GM12878 (cell line): ENCODE measurements at regions not wholly inside any gene's neighbourhood (a gene's known extent, or its start where the extent isn't known, plus 50 kb on each side); places are given as distances from the start of the nearest gene placed in this dataset.

ENCODE experiments used
- ATAC-seq: fragments of 200-7000 bp; cut with Tn5 transposase; 3 replicates; pipeline ENCODE4 v1.9.1; 2020; ENCODE audit warnings: mild to moderate bottlenecking, moderate library complexity
- BruUV-seq: library from RNA; stranded (reverse); fragments of 400-500 nt; replicated peaks from 2 replicates; lab custom pipeline; 2021; lab: Mats Ljungman, UMichigan
- CTCF ChIA-PET: fragments of 300-600 bp; sonication (Branson Sonifier 250); formaldehyde crosslinking; extraction: SDS; loops from one replicate; lab custom pipeline; 2021; ENCODE audit warnings: inconsistent platforms; lab: Yijun Ruan, JAX
- POLR2A ChIA-PET: fragments of 350-600 bp; formaldehyde crosslinking; extraction: SDS; loops from one replicate; lab custom pipeline; 2021; ENCODE audit warnings: inconsistent platforms; lab: Charles Lee
- RAD21 ChIA-PET: fragments of 300-600 bp; sonication (Branson Sonifier 250); formaldehyde crosslinking; loops from one replicate; lab custom pipeline; 2023; ENCODE audit warnings: antibody characterized with exemption; ENCODE audit not compliant: unreplicated experiment; lab: Charles Lee
- SMC1A ChIA-PET: fragments of 300-600 bp; sonication (Branson Sonifier 250); formaldehyde crosslinking; loops from one replicate; lab custom pipeline; 2023; ENCODE audit not compliant: unreplicated experiment, uncharacterized antibody; lab: Charles Lee
- DNase-seq: peaks from one replicate; pipeline ENCODE4 v3.0.0-alpha.2; 2011; ENCODE audit warnings: low read depth, low spot score
- FAIRE-seq: peaks from 3 replicates; lab custom pipeline; 2011; peaks lifted over from hg19 to GRCh38; lab: Jason Lieb, UNC
- H2AFZ ChIP-seq: 2 replicates; pipeline ENCODE4 v1.6.0; 2011; ENCODE audit warnings: low read depth, low read length, control low read depth; ENCODE audit not compliant: control insufficient read depth
- H3K27ac ChIP-seq: 2 replicates; pipeline ENCODE4 v1.5.1; 2011; ENCODE audit warnings: control low read depth; ENCODE audit not compliant: control insufficient read depth, insufficient read depth
- H3K27me3 ChIP-seq, 2 experiments: replicated peaks in 1 of 2; 2 replicates each; pipeline versions ENCODE4 v1.6.0 to v1.6.1; 2011; ENCODE audit warnings: low read length in 1 of 2; ENCODE audit not compliant: control insufficient read depth in 2 of 2, insufficient read depth in 2 of 2
- H3K36me3 ChIP-seq, 2 experiments: 2 replicates each; pipeline ENCODE4 v1.5.1; 2011; ENCODE audit warnings: low read length in 1 of 2; ENCODE audit not compliant: control insufficient read depth in 2 of 2, insufficient read depth in 2 of 2
- H3K4me1 ChIP-seq: 2 replicates; pipeline ENCODE4 v1.6.1; 2011; ENCODE audit warnings: mild to moderate bottlenecking, low read length, moderate library complexity, mixed read lengths; ENCODE audit not compliant: control insufficient read depth, insufficient read depth
- H3K4me2 ChIP-seq: 2 replicates; pipeline ENCODE4 v1.6.0; 2011; ENCODE audit warnings: control low read depth; ENCODE audit not compliant: control insufficient read depth, insufficient read depth
- H3K4me3 ChIP-seq: fragments of 200-600 bp; sonication (generic); 2 replicates; pipeline ENCODE4 v1.5.1; 2016
- H3K79me2 ChIP-seq: 2 replicates; pipeline ENCODE4 v1.6.0; 2011; ENCODE audit warnings: low read length; ENCODE audit not compliant: control insufficient read depth, insufficient read depth
- H3K9ac ChIP-seq: 2 replicates; pipeline ENCODE4 v1.8.0; 2011; ENCODE audit warnings: low read length, control low read depth, mixed read lengths; ENCODE audit not compliant: control insufficient read depth, insufficient read depth
- H3K9me3 ChIP-seq: replicated peaks from 3 replicates; pipeline ENCODE4 v1.5.1; 2011; ENCODE audit warnings: mild to moderate bottlenecking, low read length; ENCODE audit not compliant: control insufficient read depth, insufficient read depth
- H4K20me1 ChIP-seq: 2 replicates; pipeline ENCODE4 v1.6.0; 2011; ENCODE audit not compliant: control insufficient read depth, insufficient read depth
- HCFC1 ChIP-seq: fragments of 150-350 bp; IDR thresholded peaks from 2 replicates; pipeline ENCODE4 v1.6.1; 2014; ENCODE audit warnings: low read length
- MEF2B ChIP-seq: fragments of 450-650 bp; IDR thresholded peaks from 2 replicates; pipeline ENCODE4 v1.6.1; 2018; ENCODE audit warnings: mild to moderate bottlenecking, moderate library complexity; ENCODE audit not compliant: partially characterized antibody, poor library complexity, severe bottlenecking
- WGBS: methylation state at CpG from one replicate; pipeline ENCODE4 v1.1.6; 2016; ENCODE audit warnings: low lambda C conversion rate; ENCODE audit not compliant: insufficient replicate concordance, insufficient coverage; ENCODE audit errors: missing lambda C conversion rate; 5-methylcytosine and 5-hydroxymethylcytosine counted together
- in situ Hi-C: fragments of 300-500 bp; cut with MboI; formaldehyde crosslinking; loops from 9 replicates; pipeline ENCODE4 v1.14.3; 2018; ENCODE audit warnings: mixed read lengths
- intact Hi-C: fragments of 100-400 bp; cut with micrococcal nuclease; formaldehyde crosslinking; loops from one replicate; pipeline ENCODE4 v1.14.2; 2022; ENCODE audit not compliant: unreplicated experiment
- TF ChIP-seq, protein P1 (sequence below): fragments of 450-650 bp; IDR thresholded peaks from 2 replicates; pipeline ENCODE4 v1.6.1; 2016; ENCODE audit warnings: mild to moderate bottlenecking
- TF ChIP-seq, protein P2 (sequence below): fragments of 450-650 bp; IDR thresholded peaks from 2 replicates; pipeline ENCODE4 v1.6.1; 2017; ENCODE audit warnings: mild to moderate bottlenecking, moderate library complexity
- TF ChIP-seq, protein P3 (sequence below): IDR thresholded peaks from 2 replicates; pipeline ENCODE4 v1.6.1; 2012; ENCODE audit warnings: low read depth, low read length, improper control_type of control experiment

DNA sequence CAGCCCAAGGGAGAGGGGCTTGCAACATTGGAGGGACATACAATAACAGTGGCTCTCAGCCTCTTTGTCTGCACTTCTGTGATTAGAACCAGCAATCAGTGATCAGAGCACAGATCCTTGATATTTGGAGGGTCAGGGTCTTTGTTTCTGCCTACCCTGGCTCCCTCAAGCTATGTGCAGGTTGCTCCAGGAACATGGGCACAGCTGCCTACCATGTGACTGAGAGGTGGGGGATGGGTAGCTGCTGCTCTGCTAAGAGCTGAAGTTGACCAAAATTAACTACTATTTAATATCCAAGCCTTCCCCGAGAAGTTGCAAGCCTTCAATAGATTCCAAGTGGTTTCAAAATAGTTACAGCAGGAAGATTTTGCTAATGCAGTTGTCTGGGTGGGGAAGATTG lies 202.6 kb downstream of the ZIC5 start:
- no peaks in the 10 kb centered on the region for H3K79me2 ChIP-seq
- H4K20me1 ChIP-seq, result no peaks in the 10 kb centered on the region
- CTCF ChIA-PET, result no interaction called here
- BruUV-seq, result no TSS peak
- SMC1A ChIA-PET, result interaction anchor here (1.4 kb wide), 1 partner anchor 13 kb away, joined by 3 read pairs; no protein-coding TSS in a partner anchor
- no peaks in the 10 kb centered on the region; the same call in 2 of the 3 replicates for H3K9me3 ChIP-seq
- TF ChIP-seq MEF2B, result no peak
- TF ChIP-seq HCFC1, result no peak
- TF ChIP-seq, protein P1, sequence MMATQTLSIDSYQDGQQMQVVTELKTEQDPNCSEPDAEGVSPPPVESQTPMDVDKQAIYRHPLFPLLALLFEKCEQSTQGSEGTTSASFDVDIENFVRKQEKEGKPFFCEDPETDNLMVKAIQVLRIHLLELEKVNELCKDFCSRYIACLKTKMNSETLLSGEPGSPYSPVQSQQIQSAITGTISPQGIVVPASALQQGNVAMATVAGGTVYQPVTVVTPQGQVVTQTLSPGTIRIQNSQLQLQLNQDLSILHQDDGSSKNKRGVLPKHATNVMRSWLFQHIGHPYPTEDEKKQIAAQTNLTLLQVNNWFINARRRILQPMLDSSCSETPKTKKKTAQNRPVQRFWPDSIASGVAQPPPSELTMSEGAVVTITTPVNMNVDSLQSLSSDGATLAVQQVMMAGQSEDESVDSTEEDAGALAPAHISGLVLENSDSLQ, result no peak
- TF ChIP-seq, protein P2, sequence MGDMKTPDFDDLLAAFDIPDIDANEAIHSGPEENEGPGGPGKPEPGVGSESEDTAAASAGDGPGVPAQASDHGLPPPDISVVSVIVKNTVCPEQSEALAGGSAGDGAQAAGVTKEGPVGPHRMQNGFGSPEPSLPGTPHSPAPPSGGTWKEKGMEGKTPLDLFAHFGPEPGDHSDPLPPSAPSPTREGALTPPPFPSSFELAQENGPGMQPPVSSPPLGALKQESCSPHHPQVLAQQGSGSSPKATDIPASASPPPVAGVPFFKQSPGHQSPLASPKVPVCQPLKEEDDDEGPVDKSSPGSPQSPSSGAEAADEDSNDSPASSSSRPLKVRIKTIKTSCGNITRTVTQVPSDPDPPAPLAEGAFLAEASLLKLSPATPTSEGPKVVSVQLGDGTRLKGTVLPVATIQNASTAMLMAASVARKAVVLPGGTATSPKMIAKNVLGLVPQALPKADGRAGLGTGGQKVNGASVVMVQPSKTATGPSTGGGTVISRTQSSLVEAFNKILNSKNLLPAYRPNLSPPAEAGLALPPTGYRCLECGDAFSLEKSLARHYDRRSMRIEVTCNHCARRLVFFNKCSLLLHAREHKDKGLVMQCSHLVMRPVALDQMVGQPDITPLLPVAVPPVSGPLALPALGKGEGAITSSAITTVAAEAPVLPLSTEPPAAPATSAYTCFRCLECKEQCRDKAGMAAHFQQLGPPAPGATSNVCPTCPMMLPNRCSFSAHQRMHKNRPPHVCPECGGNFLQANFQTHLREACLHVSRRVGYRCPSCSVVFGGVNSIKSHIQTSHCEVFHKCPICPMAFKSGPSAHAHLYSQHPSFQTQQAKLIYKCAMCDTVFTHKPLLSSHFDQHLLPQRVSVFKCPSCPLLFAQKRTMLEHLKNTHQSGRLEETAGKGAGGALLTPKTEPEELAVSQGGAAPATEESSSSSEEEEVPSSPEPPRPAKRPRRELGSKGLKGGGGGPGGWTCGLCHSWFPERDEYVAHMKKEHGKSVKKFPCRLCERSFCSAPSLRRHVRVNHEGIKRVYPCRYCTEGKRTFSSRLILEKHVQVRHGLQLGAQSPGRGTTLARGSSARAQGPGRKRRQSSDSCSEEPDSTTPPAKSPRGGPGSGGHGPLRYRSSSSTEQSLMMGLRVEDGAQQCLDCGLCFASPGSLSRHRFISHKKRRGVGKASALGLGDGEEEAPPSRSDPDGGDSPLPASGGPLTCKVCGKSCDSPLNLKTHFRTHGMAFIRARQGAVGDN, result no peak
- TF ChIP-seq, protein P3, sequence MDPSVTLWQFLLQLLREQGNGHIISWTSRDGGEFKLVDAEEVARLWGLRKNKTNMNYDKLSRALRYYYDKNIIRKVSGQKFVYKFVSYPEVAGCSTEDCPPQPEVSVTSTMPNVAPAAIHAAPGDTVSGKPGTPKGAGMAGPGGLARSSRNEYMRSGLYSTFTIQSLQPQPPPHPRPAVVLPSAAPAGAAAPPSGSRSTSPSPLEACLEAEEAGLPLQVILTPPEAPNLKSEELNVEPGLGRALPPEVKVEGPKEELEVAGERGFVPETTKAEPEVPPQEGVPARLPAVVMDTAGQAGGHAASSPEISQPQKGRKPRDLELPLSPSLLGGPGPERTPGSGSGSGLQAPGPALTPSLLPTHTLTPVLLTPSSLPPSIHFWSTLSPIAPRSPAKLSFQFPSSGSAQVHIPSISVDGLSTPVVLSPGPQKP, result no peak
- no peak overlapping the region for H3K4me2 ChIP-seq
- in situ Hi-C loops, result no loop called here
- FAIRE-seq, result no peak
- H3K9ac ChIP-seq, result no peak overlapping the region
- DNase-seq, result no peak
- RAD21 ChIA-PET, result no interaction called here
- H3K27me3 ChIP-seq, result no peaks in the 10 kb centered on the region
- intact Hi-C loops, result no loop called here
- no peak for ATAC-seq
- no peak overlapping the region for H3K4me3 ChIP-seq
- H3K36me3 ChIP-seq, result no peaks in the 10 kb centered on the region
- H3K4me1 ChIP-seq, result no peaks in the 10 kb centered on the region
- POLR2A ChIA-PET, result no interaction called here
- no peak overlapping the region for H2AFZ ChIP-seq
- WGBS, result 83% methylated on average over 1 of the region's 1 CpG
- no peak overlapping the region for H3K27ac ChIP-seq
